GM21360 (cell line): ENCODE measurements at regions not wholly inside any gene's neighbourhood (a gene's known extent, or its start where the extent isn't known, plus 50 kb on each side); places are given as distances from the start of the nearest gene placed in this dataset.
"Not testable (repeated sequence)": the region's sequence is repeated elsewhere in the genome, so short reads cannot be mapped to it uniquely, and the experiment has no call there.

ENCODE experiments used
- ATAC-seq: cut with Tn5 transposase; IDR thresholded peaks from one replicate; pipeline ENCODE4 v1.9.1; 2021; ENCODE audit warnings: mild to moderate bottlenecking, moderate library complexity; ENCODE audit not compliant: unreplicated experiment

DNA sequence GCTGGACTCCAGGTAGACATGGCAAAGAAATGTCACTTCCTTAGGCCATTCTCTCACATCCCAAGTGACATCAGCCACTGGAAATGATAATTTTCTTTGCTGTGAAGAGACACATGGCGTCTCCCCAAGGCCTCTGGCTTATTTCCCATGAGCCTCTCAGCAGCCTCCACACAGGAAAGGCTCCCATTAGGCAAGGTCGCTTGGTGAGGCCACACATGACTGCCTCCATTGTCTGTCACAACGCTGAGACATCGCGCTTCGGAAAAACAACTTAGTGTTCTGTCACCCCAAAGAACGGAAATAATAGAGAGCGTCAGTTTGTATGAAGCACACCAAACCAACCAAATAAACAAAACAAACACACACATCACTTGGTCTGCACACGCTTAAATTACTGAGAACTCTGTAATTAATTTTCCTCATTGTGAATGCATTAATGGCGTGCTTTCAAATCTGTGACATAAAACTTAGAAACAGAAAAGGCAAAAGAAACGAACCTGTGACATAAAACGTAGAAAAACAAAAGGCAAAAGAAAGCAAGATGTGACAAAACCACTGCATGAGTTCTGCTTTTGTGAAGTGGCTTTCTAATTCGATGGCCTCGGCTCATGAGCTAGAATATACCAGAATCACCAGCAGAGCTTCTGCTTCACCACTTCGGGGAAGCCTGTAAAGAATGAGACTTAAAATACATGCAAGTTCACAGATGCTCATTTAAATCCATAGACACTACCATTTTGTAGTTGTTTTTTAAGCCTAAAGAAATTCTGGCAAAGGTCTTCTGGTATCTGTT lies 404.2 kb upstream of the SGCG start:
- ATAC-seq: no peak

DNA sequence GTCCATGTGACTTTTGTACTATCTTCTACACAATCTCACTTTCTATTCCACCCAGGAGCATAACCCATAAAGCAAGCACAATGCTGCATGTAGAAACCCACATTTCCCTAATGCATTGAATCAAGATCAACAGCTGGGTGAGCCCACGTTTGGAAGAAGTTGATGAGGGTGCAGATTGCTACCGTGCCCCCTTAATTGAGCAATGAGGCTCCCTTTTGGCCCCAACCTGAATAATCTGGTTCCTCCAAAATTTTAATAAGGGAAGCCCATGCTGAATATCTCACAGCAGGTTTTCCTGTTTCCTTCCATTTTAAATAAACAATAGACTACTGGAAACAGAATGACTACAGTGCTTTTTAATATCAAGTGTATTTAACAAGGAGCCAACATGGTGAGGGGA lies 403.6 kb upstream of the SGCG start:
- no peak for ATAC-seq

DNA sequence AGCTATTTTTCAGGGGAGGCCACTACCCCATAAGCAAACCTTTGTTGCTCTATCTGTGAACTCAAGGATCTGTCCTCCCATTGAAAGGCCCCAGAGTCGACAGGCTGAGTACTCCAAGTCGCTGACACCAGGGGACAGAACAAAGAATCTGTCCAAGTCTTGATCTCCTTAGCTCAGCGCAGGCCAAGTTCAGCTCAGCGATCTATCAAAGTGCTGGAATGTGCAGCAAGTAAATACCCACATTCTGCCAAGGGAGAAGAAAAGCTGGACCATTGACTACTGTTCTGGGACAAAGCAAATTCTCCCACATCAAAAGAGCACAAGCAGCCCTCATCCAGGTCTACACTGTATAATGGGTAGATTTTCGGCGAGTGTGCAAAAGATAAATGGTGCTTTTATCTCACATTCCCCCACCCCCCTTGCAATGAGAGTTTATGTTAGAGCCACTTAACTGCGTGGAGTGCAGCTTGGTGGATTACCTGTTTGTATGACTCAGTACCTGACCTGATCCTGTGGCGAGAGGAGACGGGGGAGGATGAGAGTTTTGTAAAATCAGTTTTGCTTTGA lies 391.7 kb upstream of the SGCG start:
- ATAC-seq: no peak

DNA sequence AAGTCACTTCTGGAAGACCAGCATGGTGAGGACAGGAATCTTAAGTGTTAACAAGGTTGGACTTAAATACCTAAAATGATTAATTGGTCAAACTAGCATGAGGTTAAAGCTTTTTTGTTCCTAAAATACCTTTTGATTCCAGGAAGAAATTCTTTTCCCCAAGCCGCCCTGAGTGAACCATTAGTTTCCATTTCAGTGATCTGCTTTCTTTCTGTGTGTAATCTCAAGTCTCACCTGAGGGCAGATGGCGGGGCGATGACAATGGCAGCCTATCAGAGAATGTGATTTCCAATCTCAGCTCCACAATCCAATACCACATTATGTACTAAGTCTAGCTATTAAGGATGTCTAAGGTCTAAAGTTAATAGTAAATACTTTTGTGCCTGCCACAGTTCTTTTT lies 390.9 kb upstream of the SGCG start:
- no peak for ATAC-seq

DNA sequence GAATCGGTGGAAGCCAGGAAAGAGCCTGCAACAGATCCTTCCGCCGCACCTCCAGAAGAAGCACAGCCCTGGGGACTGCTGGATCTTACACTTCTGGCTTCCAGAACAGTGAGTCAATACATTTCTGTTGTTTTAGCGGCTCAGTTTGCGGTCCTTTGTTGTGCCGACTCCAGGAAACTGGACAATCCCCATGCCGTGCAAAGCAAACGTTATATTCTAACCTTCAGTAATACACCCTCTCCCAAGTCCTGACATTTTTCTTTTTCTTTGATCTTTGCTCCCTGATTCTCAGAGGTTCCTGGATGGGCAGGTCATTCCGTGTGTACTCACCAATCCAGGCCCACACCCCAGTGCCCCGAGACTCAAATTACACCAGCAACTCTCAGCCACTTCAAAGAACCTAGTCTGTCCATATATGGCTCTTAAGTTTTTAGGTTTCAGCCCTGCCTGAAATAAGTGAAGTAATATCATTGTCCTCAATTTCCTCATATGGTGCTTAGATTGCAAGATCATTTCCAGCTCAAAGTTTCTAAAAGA lies 387.1 kb upstream of the SGCG start:
- ATAC-seq: no peak

DNA sequence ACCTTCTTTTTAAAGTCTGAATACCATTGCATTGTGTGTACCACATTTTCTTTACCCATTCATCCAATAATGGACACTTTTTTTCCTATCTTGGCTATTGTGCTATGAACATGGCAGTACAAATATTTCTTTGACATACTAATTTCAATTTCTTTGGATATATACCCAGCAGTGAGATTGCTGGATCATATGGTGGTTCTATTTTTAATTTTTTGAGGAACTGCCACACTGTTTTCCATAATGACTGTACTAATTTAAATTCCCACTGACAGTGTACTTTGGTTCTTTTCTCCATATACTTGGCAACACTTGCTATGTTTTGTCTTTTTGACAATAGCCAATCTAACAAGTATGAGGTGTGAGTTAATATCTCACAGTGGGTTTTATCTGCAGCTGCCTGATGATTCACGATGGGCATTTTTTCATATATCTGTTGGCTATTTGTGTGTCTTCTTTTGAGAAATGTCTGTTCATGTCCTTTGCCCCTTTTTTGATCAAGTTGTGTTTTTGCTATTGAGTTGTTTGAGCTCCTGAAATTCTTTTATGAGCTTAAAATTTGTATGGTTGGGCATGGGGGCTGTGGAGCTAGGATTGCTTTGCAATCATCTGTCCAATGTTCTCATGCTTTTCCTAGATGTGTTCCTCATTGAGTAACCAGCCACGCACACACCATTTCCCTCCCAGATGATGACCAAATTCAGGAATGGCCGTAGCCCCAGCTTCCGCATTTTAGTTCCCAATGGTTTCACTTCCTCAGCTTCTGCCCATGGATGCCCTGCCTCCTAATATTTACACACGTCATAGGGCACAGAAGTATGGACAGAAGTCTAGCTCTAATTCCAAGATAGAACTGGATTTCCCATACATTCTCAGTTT lies 380.0 kb upstream of the SGCG start:
- no peak for ATAC-seq

DNA sequence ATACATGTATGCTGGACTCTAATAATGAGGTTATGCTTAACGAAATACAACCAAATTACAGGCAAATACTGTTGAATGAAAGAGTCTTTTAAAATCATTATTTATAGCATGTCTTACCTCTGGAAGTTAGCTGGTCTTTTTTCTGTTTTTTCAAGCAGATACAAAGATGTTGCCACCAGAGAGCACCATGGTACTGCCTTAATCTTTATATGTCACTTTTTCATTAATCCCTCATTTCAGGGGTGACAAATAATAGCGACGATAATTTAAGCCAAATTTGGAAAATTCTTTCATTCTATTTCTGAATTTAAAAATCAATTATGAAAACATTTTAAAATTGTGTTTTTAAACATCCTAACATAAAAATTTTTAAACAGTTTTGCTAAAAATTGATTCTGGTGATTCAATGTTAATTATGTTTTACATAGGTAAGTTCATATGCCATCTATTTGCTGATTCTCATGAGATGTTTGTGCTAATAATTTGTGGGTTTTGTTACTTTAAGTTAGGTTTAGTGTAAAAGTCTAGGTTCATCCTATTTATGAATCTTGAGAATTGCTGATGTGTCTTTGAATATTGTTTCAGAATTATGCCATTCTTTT lies 379.3 kb upstream of the SGCG start:
- no peak for ATAC-seq

DNA sequence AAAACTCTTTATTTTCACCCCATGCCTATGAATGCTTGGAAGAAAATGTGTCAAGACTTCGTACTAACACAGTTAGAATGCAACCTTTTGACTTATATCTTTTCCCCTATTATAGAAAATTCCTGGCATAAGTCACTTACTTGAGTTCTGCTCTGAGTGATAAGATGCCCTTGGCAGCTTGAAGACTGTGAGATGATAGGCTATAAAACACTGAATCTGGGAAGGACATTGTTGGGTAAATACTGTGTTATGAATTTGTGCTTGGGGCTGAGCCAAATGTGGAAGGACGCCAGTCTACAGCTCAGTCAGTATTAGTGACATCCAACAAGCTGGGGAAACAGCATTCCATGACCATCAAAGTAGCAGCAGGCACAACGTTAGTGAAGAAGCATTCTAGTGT lies 368.0 kb upstream of the SGCG start:
- no peak for ATAC-seq

DNA sequence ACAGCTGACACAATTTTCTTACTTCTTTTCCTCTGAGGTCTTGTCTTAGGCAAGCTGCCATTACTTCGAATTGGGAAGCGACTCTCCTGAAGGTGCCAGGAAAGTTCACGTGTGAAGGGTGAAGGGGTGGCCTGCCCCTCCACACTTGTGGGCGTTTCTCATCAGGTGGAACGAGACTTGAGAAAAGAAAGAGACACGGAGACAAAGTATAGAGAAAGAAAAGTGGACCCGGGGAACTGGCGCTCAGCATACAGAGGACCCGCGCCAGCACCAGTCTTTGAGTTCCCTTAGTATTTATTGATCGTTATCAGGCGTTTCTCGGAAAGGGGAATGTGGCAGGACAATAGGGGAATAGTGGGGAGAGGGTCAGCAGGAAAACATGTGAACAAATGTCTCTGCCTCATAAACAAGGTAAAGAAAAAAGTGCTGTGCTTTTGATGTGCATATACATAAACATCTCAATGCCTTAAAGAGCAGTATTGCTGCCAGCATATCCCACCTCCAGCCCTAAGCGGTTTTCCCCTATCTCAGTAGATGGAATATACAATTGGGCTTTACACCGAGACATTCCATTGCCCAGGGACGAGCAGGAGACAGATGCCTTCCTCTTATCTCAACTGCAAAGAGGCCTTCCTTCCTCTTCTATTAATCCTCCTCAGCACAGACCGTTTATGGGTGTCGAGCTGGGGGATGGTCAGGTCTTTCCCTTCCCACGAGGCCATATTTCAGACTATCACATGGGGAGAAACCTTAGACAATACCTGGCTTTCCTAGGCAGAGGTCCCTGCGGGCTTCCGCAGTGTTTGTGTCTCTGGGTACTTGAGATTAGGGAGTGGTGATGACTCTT lies 367.0 kb upstream of the SGCG start:
- not testable (repeated sequence) for ATAC-seq

DNA sequence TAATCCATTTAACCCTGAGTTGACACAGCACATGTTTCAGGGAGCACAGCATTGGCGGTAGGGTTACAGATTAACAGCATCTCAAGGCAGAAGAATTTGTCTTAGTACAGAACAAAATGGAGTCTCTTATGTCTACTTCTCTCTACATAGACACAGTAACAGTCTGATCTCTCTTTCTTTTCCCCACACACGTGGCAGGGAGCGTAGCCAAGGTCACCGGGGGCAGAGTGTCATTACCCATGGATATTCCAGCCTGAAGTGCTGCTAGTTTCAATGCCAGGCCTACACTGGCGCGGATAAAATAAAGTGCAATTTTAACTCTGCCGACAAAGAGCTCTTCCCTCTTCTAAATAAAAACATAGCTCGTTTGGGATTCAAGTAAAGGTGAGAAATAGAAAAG lies 366.3 kb upstream of the SGCG start:
- ATAC-seq: not testable (repeated sequence)

DNA sequence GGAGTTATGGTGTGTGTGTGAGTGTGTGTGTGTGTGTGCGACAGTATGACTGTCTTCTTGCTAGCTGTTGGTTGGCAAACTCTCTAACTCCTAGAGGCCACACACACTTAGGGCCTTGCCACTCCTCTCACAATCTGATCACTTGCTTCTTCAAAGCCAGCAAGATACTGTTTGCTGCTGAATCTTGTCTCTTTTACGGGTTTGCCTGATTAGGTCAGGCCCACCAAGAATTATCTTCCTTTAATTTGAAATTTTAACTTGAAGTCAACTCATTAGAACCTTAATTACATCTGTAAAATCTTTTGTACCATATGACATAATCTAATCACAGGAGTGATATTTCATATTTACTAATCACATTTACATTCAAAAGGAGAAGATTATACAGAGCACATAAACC lies 359.2 kb upstream of the SGCG start:
- ATAC-seq: no peak

DNA sequence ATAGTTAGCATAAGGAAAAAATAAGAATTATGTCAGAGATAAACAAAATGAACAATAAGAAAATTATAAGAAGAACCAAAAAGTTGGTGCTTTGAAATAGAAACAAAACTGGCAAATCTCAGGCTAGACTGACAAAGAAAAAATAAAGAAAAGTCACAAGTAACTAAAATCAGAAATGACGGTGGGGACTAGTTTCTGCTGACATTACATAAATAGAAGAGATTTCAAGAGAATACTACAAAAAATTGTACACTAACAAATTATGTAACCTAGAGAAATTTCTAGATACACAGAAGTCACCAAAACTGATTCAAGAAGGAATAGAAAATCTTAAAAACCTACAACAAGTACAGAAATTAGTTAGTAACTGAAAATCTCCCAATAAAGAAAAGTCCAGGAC lies 355.6 kb upstream of the SGCG start:
- no peak for ATAC-seq

DNA sequence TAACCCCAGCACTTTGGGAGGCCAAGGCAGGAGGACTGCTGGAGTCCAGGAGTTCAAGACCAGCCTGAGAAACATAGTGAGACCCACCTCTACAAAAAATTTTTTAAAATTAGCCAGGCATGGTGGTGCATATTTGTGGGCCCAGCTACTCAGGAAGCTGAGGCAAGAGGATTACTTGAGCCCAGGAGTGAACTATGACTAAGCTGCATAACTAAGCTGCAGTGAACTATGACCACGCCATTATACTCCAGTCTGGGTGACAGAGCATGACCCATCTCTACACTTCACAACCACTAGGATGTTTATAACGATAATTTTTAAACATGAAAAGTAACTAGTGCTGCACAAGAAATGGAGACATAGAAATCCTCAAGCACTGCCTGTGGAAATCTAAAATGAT lies 352.7 kb upstream of the SGCG start:
- ATAC-seq: no peak

DNA sequence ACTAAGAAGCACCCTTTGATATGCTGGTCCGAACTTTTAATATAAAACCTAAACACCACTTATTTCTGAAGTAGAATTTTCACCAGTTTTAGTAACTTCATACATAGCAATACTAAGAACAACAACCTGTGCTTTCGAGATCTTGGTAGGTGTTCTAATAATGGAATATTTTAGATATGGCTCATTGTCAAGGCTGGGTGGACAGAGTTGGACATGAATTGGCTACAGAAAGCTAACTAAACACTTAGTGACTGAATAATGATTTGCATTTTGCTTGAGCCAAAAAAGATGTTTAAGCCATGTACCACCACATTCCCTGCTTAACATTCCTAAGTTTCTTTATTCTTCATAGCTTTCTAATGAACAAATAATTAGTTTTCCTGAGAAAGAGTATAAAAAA lies 344.3 kb upstream of the SGCG start:
- ATAC-seq: no peak

DNA sequence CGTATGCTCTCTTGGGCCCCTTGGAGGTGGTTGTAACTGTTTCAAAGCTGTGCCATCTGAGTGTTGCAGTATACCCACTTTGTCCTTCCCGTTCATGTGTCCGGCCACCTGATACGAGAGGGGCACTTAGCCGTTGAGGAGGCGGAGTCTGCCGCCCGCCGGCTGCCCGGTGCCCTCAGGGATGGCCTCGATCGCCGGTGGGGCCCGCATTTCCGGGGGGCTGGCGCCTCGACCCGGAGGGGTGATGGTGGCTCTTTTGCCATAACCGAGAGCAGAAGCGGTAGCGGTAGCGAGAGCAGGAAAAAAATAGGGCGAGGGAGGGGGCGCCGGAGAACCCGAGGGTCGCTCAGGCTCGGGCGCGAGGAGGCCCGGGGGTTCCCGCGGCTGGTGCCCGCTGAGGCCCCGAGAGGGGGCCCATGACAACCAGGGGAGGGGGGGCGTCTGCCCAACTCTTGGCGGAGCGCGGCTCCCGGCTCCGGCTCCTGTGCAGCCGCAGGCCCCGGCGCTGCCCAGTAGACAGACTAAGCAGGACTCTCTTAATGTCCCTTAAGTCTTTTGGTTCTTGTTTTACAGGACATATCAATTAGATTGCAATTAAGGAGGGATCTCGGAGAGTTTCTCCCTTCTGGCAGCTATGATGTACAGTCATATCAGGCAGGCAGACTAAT lies 342.7 kb upstream of the SGCG start:
- no peak for ATAC-seq

DNA sequence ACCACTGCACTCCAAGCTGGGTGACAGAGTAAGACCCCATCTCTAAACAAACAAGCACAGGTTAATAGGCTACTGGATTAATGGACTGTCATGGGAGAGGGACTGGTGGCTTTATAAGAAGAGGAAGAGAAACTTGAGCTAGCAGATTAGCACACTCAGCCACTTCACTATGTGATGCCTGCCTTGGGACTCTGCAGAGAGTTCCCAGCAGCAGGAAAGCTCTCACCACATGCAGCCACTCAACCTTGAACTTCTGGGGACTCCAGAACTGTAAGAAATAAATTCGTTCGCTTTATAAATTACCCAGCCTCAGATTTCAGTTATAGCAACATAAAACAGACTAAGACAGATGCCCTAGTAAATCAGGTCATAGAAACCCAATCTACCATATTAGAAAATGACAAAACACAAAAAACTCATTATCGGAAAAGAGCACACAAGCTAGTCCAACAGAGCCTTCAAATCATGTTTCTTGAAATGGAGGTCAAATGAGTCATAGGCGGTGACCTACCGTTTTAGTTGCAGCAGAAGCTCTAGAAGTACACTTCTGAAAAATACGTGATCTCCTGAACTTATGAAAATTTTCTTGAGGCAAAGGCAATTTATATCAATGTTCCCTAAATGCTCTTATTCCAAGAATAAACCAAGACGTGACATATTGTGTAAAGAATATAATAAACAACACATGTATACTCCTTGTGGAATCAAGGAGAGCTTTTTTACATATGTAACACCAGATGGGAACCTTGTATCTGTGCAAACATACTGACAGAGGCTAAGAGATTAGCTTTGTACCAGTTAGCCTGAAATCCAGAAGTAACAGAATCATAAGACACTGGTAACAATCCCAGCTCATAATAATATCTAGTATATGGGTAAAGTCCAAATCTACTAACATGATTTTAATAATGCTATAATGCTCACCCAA lies 340.9 kb upstream of the SGCG start:
- no peak for ATAC-seq

DNA sequence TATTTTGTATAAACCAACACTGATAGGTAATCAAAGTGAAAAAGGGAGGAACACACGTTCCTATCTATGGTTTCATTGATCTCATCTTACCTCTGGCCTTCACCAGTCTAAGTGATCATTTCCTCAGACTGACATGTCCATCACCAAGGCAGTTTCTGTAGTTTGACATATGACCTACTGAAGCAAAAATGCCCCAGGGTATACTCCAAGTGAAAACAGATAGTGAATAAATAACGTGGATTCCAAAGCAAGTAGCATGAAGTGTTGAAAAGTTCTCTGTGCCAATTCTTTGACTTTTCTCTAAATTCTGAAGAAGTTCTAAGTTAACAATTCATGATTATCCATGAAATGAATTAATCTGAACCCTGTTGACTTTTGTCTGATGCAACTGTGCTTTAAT lies 334.2 kb upstream of the SGCG start:
- no peak for ATAC-seq

DNA sequence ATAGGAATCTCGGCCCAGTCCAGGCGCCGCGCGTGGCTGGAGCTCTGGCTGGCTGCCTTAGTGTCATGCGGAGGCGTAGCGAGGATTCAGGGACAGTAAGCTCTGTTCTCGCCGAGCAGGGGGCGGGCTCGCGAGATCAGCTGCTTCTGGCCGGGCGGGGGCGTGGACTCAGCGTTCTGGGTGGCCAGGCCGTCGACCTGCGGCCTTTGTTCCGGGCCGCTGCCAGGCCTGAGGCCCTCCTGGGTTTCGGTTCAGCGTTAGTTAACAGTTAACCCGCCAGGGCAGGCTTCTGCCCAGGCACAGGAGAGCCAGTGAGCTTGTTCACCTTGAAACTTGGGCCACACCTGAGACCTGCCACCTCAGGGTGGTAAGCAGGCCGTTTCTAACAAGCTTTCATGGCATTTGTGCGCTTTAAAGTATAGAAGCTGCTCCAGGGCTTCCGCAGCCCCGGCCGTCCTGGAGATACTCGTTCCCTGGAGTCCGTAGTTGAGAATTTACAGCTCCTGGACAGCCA lies 332.2 kb upstream of the SGCG start:
- ATAC-seq: no peak

DNA sequence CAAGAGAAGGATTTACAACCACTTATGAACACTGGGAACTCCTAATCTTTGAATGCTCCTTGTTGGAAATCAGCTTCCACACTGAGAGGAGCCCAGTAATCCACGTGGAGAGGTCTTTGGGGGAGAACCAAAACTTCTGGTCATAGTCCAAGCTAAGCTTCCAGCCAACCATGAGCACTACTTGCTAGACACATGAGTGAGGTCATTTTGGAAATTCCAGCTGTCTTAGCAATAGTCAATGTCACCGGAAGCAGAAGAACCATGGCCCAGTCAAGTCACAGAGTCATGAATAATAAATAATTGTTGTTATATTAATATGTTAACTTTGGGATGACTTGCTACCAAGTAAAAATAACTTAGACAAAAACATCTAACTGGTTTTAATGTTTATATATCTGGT lies 324.9 kb upstream of the SGCG start:
- ATAC-seq: no peak
